Activated CD4-positive, alpha-beta T cell treated with anti-CD3 and anti-CD28 coated beads, Interleukin-10, Interleukin-2, amounts not matched to agents 100 ng/mL and 50 ng/mL, durations not matched to agents 16 hours and 8 hours (primary cell): ENCODE measurements at regions not wholly inside any gene's neighbourhood (a gene's known extent, or its start where the extent isn't known, plus 50 kb on each side); places are given as distances from the start of the nearest gene placed in this dataset.
A peak's percentile ranks its signal among the peaks of the same experiment; 100 is the strongest.

Experiments
- DNase-seq: peaks from one replicate; pipeline ENCODE4 v3.0.0-alpha.2; 2020

DNA sequence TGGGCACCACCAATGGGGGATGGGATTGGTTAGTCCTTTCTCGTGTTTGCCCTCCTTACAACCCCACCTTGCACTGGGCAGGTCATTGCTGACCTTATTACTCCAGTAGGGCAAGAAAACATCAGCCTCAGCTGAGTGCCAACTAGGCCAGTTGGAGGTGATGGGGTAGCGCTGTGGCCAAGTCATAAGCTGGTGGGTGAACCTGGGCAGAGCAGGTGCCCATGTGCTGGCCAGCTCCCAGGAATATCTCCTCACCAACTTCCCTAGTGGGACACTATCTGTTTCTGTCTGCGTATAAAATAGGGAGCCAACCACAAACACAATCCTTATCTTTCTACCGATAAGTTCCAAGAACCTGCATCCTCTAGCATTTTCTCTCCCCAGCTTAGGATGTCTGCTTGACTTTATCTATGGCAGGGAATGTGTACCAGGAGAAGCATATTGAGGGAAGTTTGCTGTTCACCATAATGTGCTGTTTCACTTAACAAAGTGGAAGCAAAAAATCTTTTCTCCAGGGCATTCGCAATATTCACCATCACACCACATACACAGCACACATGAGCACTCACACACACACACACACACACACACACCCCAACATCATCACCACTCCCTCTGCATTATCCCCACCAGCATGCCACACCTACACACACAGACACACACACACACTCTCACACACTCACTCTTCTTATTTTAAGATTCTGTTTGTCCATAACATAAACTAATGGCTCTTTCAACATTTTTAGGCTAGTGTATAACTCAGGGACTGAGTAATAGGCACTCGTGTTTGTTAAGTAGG, 390.0 kb downstream of the ENC1 start:
- DNase-seq: no peak

GRCh38 chr5:74248576-74248975, 392.0 kb downstream of the ENC1 start:
- no peak for DNase-seq

DNA sequence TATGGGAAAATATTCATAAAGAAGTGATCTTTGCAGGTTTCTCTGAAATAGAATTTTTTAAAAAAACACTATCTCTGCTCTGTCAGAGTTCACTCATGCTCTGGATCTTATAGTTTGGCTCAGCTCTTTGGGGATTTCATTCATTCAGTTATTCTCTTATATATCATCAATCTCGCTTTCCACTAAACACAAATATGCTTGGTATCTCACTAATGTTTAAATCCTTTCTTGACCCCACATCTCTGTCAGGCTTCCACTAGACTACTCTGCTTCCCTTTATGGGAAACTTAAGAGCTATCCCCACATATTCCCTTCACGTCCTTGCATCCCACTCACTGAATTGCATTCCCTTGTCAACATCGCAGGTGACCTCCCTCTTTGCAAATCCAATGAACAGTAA, 396.1 kb downstream of the ENC1 start:
- DNase-seq: no peak

GRCh38 chr5:74243634-74244033, 396.9 kb downstream of the ENC1 start:
- DNase-seq: no peak

- DNase-seq: no peak
Observed at GRCh38 chr5:74242516-74242915, 398.0 kb downstream of the ENC1 start.

- no peak for DNase-seq
Observed at GRCh38 chr5:74241751-74242140, 398.8 kb downstream of the ENC1 start.

DNA sequence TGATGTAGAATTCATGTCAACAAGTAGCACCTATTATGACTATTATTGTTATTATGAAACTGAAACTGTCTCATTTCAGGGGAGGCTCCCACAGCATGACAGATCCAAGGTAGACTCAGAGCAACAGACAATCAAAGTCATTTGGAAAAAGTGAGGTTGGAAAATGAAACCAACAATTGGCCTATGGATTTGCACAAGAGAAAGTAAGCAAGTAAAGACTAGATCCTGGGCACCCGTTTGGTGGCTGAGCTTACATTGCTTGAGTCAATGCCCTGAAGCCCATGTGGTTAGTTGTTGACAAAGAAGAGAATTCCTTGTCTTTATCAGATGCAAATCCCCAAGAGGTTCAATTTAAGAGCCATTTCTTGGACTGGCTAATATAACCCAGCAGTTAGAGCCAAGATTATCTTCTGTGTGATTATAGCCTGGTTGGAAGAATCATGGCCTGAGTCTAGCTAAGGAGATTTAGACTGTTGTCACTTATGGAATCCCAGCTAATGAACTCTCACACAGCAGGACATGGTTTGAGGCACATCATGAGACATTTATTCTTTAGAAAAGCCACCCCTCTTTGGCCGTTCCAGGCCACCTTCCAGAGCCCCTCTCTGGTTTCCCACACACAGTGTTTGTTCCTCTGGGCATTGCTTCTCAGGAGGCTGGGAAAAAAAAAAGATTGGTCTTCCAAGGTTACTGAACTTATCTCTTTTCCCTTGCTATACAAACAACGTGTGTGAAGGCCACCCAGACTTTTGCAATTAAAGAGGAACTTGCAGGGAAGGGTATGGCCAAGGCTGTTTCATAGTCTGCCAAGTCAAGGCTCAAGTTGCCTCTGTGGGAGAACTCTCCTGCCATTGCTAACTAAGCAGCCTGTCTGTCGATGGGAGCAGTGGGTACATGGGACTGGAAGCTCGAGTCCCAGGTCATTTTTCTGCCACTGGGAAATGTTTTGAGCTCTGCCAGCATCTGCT, 399.5 kb downstream of the ENC1 start:
- peak; percentile 49 for DNase-seq

GRCh38 chr5:74239261-74239660, 401.3 kb downstream of the ENC1 start:
- no peak for DNase-seq

DNA sequence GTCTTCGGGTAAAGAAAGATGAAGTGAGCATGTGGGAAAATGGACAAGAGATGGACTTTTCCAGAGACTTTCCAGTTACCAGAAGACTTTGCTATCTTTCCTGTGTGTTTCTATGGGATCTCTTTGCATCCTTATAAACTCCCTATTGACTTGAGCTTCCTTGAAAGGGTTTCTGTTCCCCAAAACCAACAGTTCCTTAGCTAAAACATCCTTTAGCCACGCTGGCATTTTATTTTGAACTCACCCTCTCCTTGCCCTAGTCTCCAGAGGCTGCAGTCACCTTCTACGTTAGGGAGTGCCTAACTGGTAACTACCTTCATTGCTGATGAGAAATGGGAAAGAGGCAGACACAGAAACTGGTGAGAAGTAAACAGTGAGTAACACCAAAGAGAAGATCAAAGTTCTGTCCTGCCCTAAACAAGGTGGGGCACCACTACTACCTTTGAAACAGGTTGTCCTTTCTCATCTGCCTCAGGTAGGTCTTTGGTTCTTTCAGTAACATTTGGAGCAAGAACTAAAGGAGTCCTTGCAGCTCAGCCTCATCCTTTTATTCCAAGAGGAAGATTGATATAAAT, 402.9 kb downstream of the ENC1 start:
- no peak for DNase-seq

DNA sequence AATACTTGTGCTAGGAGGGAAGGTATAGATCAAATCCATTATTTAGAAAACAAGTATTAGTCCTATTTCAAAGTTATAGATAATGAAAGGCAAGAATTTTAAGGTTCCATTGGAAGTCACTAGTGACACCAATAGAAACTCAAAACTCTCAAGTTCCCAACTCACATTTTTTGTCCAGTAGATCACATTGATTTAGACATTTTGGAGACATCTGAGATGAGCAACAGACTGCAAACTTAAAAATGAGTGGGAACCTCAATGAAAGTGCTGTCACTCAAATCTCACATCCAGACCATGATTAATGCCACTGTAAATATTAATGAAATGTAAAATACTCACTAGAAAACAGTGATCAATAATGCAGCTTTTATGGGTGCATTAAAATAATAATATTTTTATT, 405.0 kb downstream of the ENC1 start:
- DNase-seq: no peak

- DNase-seq: no peak
Observed at GRCh38 chr5:74233571-74233970, 407.0 kb downstream of the ENC1 start.

GRCh38 chr5:74233091-74233490, 407.4 kb downstream of the ENC1 start:
- DNase-seq: no peak

- DNase-seq: peak; percentile 1
Observed at GRCh38 chr5:74232276-74232675, 408.3 kb downstream of the ENC1 start.

- DNase-seq: no peak
Observed at GRCh38 chr5:74231697-74232096, 408.8 kb downstream of the ENC1 start.

DNA sequence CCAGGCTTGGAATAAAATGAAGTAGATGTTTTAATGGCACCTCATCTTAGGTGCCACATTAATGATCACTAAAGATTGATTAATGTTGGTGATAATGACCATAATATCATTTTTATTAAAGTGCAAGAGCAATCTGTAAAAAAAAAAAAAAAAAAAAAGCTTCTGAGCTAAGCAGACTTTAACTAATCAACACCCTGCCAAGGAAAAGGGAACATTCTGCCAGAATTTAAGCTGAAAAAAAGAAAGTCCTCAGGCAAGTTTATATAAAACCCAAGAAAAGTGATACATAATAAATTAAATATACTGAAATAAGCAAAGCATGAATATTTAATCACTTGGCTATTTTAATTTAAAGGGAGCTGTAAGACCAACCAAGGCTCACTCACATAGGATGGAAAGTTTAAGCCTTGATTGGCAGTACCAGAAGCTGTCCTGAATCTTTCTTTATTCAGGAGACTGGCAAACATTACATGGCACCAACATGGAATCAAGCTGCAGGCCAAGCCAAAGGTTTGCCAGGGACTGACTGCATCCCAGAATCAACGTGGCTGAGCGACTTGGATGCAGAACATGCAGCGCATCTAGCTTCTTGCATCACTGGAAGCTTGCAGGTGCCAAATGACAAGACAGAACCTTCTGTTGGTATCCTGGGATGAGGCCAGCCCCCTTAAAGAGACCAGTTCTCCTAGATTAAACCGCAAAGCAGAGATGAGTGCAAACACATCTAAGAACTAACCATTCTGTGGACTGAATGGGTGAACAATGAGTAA, 413.6 kb downstream of the ENC1 start:
- no peak for DNase-seq

- DNase-seq: no peak
Observed at GRCh38 chr5:74225587-74225986, 414.9 kb downstream of the ENC1 start.

GRCh38 chr5:74224331-74224730, 416.2 kb downstream of the ENC1 start:
- DNase-seq: no peak

DNA sequence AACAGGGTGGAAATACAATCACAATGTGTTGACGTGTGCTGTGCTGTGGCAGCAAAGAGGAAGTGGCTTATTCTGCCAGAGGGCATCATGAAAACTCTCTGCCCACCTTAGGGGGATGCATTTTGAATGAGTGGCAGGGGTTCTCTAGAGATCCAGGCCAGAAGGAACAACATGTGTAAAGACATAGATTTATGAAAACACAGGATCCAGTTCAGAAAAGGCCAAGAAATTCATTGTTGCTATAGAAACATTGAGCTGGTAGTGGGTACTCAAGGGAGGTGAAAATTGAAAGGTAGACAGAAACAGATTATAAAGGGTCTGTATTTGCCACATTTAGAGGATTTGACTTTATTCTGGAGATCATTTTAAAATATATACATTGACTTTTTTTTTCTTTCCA, 417.7 kb downstream of the ENC1 start:
- no peak for DNase-seq

- no peak for DNase-seq
Observed at GRCh38 chr5:74221413-74221812, 419.1 kb downstream of the ENC1 start.

DNA sequence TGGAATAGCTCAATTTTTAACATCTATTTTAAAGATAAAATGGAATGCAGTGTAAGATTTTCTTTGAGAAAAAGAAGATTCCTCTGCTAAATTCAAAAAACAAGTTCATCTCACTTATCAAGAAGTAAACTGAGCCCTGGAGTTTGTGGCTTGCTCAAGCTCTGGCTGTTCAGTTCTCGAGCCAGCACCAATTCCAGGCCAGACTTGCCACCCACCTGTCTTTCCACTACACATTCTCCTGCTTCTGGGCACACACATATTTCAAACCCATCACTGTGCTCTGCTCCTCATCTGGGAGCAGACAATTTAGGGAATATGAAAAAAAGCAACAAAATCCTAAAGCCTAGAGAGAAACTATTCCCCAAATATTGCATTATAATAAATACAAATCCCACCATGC, 424.5 kb downstream of the ENC1 start:
- DNase-seq: no peak

- DNase-seq: peak; percentile 3
Observed at GRCh38 chr5:74212336-74212735, 428.2 kb downstream of the ENC1 start.

- no peak for DNase-seq
Observed at GRCh38 chr5:74209571-74209970, 431.0 kb downstream of the ENC1 start.
